ENCODE measurements at regions not wholly inside any gene's neighbourhood (a gene's known extent, or its start where the extent isn't known, plus 50 kb on each side); places are given as distances from the start of the nearest gene placed in this dataset.

DNA sequence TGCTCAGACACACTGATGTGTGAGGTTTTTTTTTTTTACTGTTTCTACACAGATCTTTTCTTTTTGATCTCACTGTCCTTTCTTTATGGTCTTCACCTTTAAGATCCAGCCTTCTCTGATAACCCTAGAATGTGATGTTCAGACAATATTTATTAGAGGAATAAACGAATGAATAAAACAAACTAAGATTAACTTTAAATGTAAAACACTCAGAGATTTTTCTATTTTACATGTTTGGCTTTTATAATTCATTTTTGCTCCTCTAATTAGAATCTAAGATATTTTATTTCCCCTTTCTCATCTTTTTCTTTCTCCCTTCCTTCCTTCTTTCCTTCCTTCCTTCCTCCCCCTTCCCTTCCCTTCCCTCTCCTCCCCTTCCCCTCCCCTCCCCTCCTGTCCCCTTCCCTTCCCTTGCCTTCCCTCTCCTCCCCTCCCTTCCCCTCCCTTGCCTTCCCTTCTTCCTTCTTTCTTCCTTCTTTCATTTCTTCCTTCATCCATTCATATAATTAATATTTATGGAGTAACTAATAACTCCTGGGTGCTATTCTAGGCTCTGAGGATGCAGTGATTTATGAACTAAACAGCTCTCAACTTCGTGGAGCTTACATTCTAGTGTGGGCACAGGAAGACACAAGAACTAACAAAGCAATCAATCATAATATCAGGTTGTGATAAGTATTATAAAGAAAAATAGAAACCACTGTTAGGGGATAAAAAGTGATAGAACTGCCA is 133.5 kb upstream of the TSHZ2 start:
- TF ChIP-seq, protein P1, sequence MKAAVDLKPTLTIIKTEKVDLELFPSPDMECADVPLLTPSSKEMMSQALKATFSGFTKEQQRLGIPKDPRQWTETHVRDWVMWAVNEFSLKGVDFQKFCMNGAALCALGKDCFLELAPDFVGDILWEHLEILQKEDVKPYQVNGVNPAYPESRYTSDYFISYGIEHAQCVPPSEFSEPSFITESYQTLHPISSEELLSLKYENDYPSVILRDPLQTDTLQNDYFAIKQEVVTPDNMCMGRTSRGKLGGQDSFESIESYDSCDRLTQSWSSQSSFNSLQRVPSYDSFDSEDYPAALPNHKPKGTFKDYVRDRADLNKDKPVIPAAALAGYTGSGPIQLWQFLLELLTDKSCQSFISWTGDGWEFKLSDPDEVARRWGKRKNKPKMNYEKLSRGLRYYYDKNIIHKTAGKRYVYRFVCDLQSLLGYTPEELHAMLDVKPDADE (CRISPR knock-in tag; IDR thresholded peaks at IDR 0.05) = no peak
- TF ChIP-seq RXRA (CRISPR knock-in tag; IDR thresholded peaks at IDR 0.05) (no peak), POLR2A (IDR thresholded peaks at IDR 0.05; ENCODE audit: insufficient read depth in 1 of 2, low read depth in 2 of 2, low read length in 2 of 2) (no peak), POLR2AphosphoS5 (IDR thresholded peaks at IDR 0.05; ENCODE audit: low read depth, low read length) (no peak), RARG (CRISPR knock-in tag; IDR thresholded peaks at IDR 0.05; ENCODE audit: low read depth) (no peak), SP1 (IDR thresholded peaks at IDR 0.05) (no peak), SP1 (CRISPR knock-in tag; IDR thresholded peaks at IDR 0.05) (no peak)
- TF ChIP-seq, protein P2, sequence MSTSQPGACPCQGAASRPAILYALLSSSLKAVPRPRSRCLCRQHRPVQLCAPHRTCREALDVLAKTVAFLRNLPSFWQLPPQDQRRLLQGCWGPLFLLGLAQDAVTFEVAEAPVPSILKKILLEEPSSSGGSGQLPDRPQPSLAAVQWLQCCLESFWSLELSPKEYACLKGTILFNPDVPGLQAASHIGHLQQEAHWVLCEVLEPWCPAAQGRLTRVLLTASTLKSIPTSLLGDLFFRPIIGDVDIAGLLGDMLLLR (CRISPR knock-in tag; IDR thresholded peaks at IDR 0.05) = no peak
- TF ChIP-seq, protein P3, sequence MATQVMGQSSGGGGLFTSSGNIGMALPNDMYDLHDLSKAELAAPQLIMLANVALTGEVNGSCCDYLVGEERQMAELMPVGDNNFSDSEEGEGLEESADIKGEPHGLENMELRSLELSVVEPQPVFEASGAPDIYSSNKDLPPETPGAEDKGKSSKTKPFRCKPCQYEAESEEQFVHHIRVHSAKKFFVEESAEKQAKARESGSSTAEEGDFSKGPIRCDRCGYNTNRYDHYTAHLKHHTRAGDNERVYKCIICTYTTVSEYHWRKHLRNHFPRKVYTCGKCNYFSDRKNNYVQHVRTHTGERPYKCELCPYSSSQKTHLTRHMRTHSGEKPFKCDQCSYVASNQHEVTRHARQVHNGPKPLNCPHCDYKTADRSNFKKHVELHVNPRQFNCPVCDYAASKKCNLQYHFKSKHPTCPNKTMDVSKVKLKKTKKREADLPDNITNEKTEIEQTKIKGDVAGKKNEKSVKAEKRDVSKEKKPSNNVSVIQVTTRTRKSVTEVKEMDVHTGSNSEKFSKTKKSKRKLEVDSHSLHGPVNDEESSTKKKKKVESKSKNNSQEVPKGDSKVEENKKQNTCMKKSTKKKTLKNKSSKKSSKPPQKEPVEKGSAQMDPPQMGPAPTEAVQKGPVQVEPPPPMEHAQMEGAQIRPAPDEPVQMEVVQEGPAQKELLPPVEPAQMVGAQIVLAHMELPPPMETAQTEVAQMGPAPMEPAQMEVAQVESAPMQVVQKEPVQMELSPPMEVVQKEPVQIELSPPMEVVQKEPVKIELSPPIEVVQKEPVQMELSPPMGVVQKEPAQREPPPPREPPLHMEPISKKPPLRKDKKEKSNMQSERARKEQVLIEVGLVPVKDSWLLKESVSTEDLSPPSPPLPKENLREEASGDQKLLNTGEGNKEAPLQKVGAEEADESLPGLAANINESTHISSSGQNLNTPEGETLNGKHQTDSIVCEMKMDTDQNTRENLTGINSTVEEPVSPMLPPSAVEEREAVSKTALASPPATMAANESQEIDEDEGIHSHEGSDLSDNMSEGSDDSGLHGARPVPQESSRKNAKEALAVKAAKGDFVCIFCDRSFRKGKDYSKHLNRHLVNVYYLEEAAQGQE (IDR thresholded peaks at IDR 0.05; ENCODE audit: borderline replicate concordance in 1 of 2, low read depth in 1 of 2, low read length in 2 of 2) = no peak
- TF ChIP-seq, protein P4, sequence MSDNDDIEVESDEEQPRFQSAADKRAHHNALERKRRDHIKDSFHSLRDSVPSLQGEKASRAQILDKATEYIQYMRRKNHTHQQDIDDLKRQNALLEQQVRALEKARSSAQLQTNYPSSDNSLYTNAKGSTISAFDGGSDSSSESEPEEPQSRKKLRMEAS (IDR thresholded peaks at IDR 0.05) = no peak
